Activated CD8-positive, alpha-beta memory T cell treated with anti-CD3 and anti-CD28 coated beads, Interleukin-2, amount 50 U/mL, for 4 hours (primary cell): ENCODE measurements at regions not wholly inside any gene's neighbourhood (a gene's known extent, or its start where the extent isn't known, plus 50 kb on each side); places are given as distances from the start of the nearest gene placed in this dataset.

Source experiments
- DNase-seq: peaks from one replicate; pipeline ENCODE4 v3.0.0-alpha.2; 2020

GRCh38 chr1:101290922-101291561 lies 54.2 kb downstream of the S1PR1 start:
- no peak for DNase-seq

DNA sequence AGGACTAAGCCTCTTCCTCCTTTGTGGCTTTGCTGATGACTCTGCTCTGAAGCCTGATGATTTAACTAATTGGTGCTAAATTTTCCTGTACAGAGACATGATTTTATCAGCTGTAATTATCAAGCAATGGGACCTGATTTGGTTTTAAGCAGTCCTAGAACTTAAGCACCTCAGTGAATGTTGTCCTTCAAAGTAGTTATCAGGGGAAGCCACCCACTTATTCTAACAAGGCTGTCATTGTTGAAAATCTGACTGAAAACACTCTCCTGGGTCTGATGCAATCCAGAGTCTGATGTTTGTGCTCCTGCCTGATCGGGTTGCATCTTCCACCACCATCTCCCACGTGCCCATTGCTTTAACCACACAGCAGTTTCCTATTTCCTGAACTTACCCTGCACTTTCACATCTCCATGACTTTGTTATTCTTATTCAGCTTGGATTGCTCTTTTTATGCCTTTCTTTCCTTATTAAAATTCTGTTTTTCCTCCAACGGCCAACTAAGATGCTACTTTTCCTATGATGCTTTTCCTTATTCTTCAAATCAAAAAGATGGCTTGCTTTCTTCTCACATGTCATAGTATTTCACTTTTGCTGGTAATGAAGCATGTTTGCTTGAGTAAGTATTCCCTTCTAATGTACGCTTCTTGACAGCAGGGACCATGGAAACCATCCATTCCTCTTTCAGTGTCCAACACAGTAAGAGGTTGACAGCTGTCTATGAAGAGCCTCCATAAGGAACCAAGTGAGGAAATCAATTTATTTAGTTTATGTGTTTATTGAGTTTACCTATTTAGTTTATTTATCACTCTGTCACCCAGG lies 55.0 kb downstream of the S1PR1 start:
- no peak for DNase-seq

DNA sequence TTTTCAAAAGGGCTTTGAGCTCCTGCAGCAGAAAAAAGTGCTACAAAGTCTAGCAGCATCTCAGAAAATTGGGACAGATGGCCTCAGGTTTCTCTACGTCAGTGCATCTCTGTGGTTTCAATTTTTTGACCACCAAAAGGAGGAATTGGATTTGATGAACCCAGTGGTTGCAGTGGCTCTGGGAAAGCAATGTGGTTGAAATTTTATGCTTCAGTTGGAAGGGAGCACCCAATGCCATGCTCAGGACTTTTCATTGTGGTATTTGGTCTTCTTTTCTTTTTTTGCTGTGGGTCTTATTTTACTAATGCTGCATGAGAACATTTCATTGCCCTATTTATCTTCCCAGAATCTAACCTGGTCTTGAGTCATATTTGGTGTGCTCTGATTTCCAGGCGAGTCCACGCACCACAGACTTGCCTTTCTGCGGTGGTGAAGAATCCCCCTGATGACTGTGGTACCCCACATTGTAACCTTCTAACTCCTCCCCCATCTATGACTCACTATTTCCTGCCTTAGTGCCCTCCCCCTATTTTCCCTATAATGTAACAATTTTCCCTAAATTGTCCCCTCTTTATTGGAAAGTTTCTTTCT lies 56.7 kb downstream of the S1PR1 start:
- DNase-seq = peak; percentile 50

- no peak for DNase-seq
Measured at GRCh38 chr1:101295209-101295608, 58.4 kb downstream of the S1PR1 start.

- DNase-seq = no peak
Measured at GRCh38 chr1:101298663-101299062, 61.8 kb downstream of the S1PR1 start.

DNA sequence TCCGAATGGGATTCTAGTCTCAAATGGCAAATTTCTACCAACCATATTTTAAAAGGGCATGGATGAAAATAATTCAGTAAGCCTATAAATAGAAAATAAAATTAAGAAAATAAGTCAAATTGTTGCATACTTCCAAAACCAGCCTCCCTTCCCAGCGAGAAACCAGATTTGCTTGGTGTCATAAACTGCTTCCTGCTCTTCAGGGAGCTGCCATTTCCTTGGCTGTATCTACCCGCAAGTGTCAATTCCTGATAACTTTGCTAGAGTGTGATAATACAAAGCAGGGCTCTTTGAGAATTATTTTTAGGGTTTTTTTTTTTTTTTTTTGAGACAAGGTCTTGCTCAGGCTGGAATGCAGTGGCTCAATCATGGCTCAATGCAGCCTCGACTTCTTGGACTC lies 62.3 kb downstream of the S1PR1 start:
- no peak for DNase-seq

DNA sequence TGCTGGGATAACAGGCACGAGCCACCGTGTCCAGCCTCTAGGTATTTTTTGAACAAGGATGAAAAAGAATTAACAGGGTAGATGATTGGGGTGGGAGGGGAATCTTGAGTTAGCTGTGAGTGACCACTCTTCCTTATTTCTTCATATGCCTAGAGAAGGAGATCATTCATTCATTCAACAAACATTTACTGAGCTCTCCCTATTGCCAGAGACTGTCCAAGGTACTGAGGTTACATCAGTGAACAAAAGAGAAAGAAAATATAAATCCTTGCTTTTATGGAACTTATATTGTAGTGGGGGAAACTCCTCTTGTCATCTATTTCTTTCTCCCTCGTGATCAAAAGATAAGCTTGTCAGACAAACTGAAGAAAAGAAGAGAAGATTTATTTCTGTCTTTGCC lies 62.9 kb downstream of the S1PR1 start:
- no peak for DNase-seq

- no peak for DNase-seq
Measured at GRCh38 chr1:101300916-101301315, 64.1 kb downstream of the S1PR1 start.

- no peak for DNase-seq
Measured at GRCh38 chr1:101301446-101302057, 64.7 kb downstream of the S1PR1 start.

DNA sequence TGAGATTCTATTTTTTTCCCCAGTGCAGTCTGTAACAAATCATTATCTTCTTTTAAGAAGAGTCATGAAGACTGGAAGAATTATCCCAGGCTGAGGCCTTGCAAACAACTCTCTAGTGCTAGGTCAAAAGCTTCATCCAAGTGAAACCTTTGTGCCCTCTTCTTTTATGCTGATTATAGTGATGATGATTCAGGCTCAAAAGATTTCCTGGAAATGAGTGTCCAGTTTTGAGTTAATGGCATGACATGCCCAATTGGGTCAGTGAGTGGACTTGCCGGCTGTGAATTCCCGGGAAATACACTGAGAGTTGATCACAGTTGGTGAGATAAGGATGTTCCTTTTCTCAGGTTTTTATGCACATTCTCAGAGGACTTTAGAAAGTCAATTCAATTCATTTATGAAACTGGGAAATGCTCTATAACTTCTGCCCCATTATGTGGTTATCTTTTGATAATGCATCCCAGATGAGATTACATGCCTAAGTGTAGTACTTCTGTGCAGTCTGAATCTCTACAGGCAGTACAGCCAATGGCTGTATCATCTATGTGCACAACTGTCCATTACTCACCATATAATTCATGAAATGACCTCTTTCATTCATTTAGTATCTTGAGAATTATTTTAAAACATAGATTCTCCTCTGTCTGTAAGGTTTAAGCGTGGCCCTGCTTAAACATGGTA lies 66.2 kb downstream of the S1PR1 start:
- no peak for DNase-seq

- peak; percentile 48 for DNase-seq
Measured at GRCh38 chr1:101307985-101308689, 71.3 kb downstream of the S1PR1 start.

- DNase-seq = no peak
Measured at GRCh38 chr1:101308935-101309333, 72.1 kb downstream of the S1PR1 start.

- peak; percentile 68 for DNase-seq
Measured at GRCh38 chr1:101309334-101310311, 72.8 kb downstream of the S1PR1 start.

DNA sequence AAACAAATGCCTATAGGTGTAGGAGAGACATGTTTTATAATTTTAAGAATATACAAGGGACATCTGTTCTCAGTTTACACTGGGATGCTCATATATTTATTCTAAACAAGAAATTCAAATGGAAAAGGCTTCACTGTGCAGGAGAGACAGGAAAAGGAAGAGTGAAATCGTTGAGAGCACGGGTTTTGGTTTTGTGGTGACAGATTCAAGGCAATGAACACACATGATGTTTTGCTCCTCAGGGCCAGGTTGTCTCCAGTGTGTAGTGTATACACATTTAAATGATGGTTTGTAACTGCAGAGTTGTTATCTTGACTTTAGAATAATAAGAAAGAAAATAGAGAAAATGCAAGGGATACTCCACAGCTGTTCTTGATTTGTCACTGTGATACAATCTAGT lies 73.7 kb downstream of the S1PR1 start:
- DNase-seq = no peak

GRCh38 chr1:101311146-101311920 lies 74.5 kb downstream of the S1PR1 start:
- no peak for DNase-seq

DNA sequence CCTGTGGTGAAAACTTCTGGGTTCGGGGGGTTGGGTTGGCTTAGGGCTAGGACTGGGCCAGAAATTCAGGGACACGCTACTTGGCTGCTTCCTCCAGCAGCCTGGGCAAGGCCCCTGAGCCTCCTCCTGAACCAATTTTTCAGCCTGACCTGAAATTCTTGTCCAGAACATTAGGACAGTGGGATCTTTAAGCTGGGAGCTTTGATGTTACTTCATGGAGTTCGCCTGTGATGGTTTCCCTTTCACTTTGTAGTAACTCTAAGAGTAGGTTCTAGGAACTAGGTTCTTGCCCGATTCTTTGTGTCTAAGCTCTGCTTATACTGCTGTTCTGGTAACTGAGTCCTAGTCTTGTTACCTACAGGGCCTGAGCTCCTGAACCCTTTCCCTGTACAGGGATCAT lies 75.3 kb downstream of the S1PR1 start:
- DNase-seq = no peak

- DNase-seq = no peak
Measured at GRCh38 chr1:101313356-101313755, 76.5 kb downstream of the S1PR1 start.

DNA sequence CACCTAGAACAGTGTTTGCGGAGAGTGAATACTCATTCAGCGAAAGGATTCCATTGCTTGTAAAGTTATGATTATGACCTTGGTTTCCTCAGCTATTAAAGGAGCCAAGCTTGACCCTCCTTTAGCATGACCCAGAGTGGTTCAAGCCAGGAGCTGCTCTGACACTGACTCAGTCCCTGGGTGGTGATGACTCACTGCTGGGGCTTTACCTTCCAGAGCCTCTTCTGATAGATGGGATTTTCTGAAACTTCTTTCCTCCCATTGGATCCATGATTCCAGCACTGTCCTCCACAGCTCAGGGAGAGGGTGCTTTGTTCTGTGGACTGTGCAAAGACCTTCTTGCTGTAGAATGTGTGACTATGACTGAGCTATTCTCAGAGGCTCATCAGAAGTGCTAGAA lies 77.4 kb downstream of the S1PR1 start:
- DNase-seq = no peak

DNA sequence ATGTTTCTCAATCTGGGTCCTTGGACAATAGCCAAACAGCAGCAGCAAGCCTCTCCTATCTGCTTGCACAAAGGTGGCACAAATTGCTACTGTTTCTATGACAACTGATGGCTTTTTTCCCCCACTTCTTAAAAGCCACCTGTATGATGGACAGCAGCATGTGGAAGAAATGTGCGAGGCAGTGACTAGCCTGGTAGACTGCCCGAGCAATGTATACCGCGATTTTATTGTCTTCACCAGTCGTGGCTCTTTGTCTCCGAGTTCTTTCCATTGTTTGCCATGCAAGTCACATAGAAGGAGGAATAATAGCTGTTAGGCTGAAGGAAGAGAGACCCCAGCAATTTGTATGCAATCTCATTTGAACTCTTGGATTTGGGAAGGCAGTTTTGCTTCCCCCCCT lies 79.4 kb downstream of the S1PR1 start:
- DNase-seq = no peak

GRCh38 chr1:101316799-101317198 lies 80.0 kb downstream of the S1PR1 start:
- no peak for DNase-seq
